Caco-2 (cell line): ENCODE measurements at regions not wholly inside any gene's neighbourhood (a gene's known extent, or its start where the extent isn't known, plus 50 kb on each side); places are given as distances from the start of the nearest gene placed in this dataset.

Source experiments
- BruUV-seq: library from RNA; stranded (reverse); fragments of 400-500 nt; replicated peaks from 2 replicates; lab custom pipeline; 2021; lab: Mats Ljungman, UMichigan
- CTCF ChIA-PET: fragments of 300-600 bp; sonication (Branson Sonifier 250); formaldehyde crosslinking; loops from one replicate; lab custom pipeline; 2022; ENCODE audit warnings: antibody characterized with exemption; lab: Charles Lee
- POLR2A ChIA-PET: fragments of 300-600 bp; sonication (Branson Sonifier 250); formaldehyde crosslinking; loops from one replicate; lab custom pipeline; 2022; ENCODE audit warnings: antibody characterized with exemption; lab: Charles Lee
- DNase-seq, 2 experiments: peaks; one replicate each; pipeline versions ENCODE4 v3.0.0 to v3.0.0-alpha.2; 2020 to 2022
- H3K27me3 ChIP-seq: replicated peaks from 2 replicates; pipeline ENCODE4 v1.6.0; 2011; ENCODE audit warnings: low read length; ENCODE audit not compliant: control insufficient read depth, insufficient read depth
- H3K36me3 ChIP-seq: 2 replicates; pipeline ENCODE4 v1.5.1; 2011; ENCODE audit warnings: low read length; ENCODE audit not compliant: control insufficient read depth, insufficient read depth
- H3K4me1 ChIP-seq: fragments of 250-450 bp; sonication (Bioruptor Pico); 2 replicates; pipeline ENCODE4 v1.5.1; 2020; ENCODE audit warnings: mild to moderate bottlenecking
- H3K4me3 ChIP-seq: 2 replicates; pipeline ENCODE4 v1.5.1; 2011; ENCODE audit warnings: low read depth, mild to moderate bottlenecking, control low read depth, low read length
- H3K9me3 ChIP-seq: fragments of 250-450 bp; sonication (Bioruptor Pico); 2 replicates; pipeline ENCODE4 v1.5.1; 2020; ENCODE audit warnings: mild to moderate bottlenecking, moderate library complexity
- H3K27ac Mint-ChIP-seq: one replicate; pipeline ENCODE4 v1.8.0; 2022; ENCODE audit warnings: mixed read lengths; ENCODE audit not compliant: unreplicated experiment
- H3K27me3 Mint-ChIP-seq: one replicate; pipeline ENCODE4 v1.8.0; 2022; ENCODE audit warnings: mixed read lengths; ENCODE audit not compliant: insufficient read depth, unreplicated experiment
- H3K36me3 Mint-ChIP-seq: one replicate; pipeline ENCODE4 v1.8.0; 2022; ENCODE audit warnings: mild to moderate bottlenecking, mixed read lengths; ENCODE audit not compliant: insufficient read depth, unreplicated experiment
- H3K4me1 Mint-ChIP-seq: one replicate; pipeline ENCODE4 v1.8.0; 2022; ENCODE audit warnings: low read depth, mixed read lengths; ENCODE audit not compliant: unreplicated experiment
- H3K4me3 Mint-ChIP-seq: one replicate; pipeline ENCODE4 v1.8.0; 2022; ENCODE audit warnings: mild to moderate bottlenecking, moderate library complexity, mixed read lengths; ENCODE audit not compliant: unreplicated experiment
- H3K9me3 Mint-ChIP-seq: one replicate; pipeline ENCODE4 v1.8.0; 2022; ENCODE audit warnings: mixed read lengths; ENCODE audit not compliant: unreplicated experiment
- CTCF ChIP-seq, 2 experiments: fragments of 200-600 bp in 1 of 2; IDR thresholded peaks; 1 replicate in 1 of 2; 2 replicates in 1 of 2; pipeline versions ENCODE4 v1.5.1 to v1.8.0; 2011 to 2022; ENCODE audit warnings: antibody characterized with exemption in 1 of 2, control low read depth in 1 of 2, inconsistent platforms in 1 of 2, low read depth in 1 of 2, low read length in 1 of 2, mild to moderate bottlenecking in 1 of 2, moderate library complexity in 1 of 2; ENCODE audit not compliant: insufficient read depth in 1 of 2, severe bottlenecking in 1 of 2, unreplicated experiment in 1 of 2
- intact Hi-C: fragments of 100-400 bp; cut with micrococcal nuclease; formaldehyde crosslinking; loops from one replicate; pipeline ENCODE4 v1.10.0; 2022; ENCODE audit not compliant: unreplicated experiment

DNA sequence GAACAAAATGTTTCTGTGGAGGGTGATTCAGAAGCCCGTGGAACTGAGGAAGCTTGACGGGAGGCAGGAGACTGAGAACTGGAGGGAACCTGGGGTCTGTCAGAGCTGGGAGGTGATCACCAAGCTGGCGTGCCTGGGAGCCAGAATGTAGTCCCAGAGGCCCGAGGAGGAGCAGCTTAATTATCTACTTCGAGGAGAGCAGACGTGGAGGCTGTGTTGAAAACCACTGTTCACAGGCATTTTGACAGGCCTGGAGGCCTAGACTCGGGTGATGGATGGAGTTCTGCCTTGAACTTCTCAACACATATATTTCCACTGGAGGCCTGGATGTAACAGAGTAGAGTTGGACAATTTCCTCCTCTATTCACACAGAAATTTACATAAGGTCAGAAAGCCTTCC is 177.7 kb upstream of the SALL1 start:
- Histone ChIP-seq H3K4me3 (no peak overlapping the region), H3K27me3 (no peaks in the 10 kb centered on the region), H3K4me1 (no peaks in the 10 kb centered on the region), H3K9me3 (no peaks in the 10 kb centered on the region; the same call in 1 of the 2 replicates), H3K36me3 (no peaks in the 10 kb centered on the region)
- no peak overlapping the region for H3K4me3 Mint-ChIP-seq
- no peaks in the 10 kb centered on the region for H3K36me3 Mint-ChIP-seq
- TF ChIP-seq CTCF (IDR thresholded peaks at IDR 0.05; ENCODE audit: insufficient read depth in 1 of 2, low read depth in 1 of 2, low read length in 1 of 2, severe bottlenecking in 1 of 2, unreplicated experiment in 1 of 2), result no peak
- no peaks in the 10 kb centered on the region for H3K4me1 Mint-ChIP-seq
- no TSS peak for BruUV-seq
- no peak for DNase-seq
- intact Hi-C loops, result no loop called here
- POLR2A ChIA-PET, result no interaction called here
- H3K9me3 Mint-ChIP-seq, result peaks cover 12% of the 10 kb centered on the region
- CTCF ChIA-PET, result no interaction called here
- H3K27ac Mint-ChIP-seq, result no peak overlapping the region
- H3K27me3 Mint-ChIP-seq, result peaks cover 12% of the 10 kb centered on the region

DNA sequence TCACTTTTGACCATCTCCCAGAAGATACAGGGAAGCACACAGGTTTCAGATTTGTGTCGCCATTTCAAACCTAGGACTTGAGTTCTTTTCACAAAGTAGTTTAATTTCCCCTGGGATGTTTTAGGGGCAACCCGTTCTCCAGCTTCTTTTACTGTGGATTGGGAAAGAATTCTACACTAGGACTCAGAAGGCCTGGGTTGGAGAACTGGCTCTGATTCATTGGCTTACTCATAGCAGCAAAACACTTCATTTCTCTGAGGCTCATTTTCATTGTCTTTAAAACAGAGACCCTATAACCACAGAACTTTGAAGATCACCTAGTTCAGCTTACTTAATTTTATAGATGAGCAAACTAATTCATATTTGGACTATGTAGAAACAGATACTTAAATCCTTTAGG is 175.9 kb upstream of the SALL1 start:
- Histone ChIP-seq H3K36me3 (no peaks in the 10 kb centered on the region), H3K9me3 (no peaks in the 10 kb centered on the region; the same call in 1 of the 2 replicates), H3K4me3 (no peak overlapping the region), H3K4me1 (no peaks in the 10 kb centered on the region), H3K27me3 (no peaks in the 10 kb centered on the region)
- no peaks in the 10 kb centered on the region for H3K36me3 Mint-ChIP-seq
- POLR2A ChIA-PET, result no interaction called here
- BruUV-seq, result no TSS peak
- TF ChIP-seq CTCF (IDR thresholded peaks at IDR 0.05; ENCODE audit: insufficient read depth in 1 of 2, low read depth in 1 of 2, low read length in 1 of 2, severe bottlenecking in 1 of 2, unreplicated experiment in 1 of 2), result no peak
- CTCF ChIA-PET, result no interaction called here
- no peak overlapping the region for H3K4me3 Mint-ChIP-seq
- peaks cover 12% of the 10 kb centered on the region for H3K9me3 Mint-ChIP-seq
- intact Hi-C loops, result no loop called here
- H3K4me1 Mint-ChIP-seq, result no peaks in the 10 kb centered on the region
- H3K27ac Mint-ChIP-seq, result no peak overlapping the region
- H3K27me3 Mint-ChIP-seq, result peaks cover 9% of the 10 kb centered on the region
- DNase-seq, result no peak

GRCh38 chr16:51326131-51326856 is 175.2 kb upstream of the SALL1 start:
- Mint-ChIP-seq H3K27ac (no peak overlapping the region), H3K4me3 (no peak overlapping the region), H3K4me1 (no peaks in the 10 kb centered on the region), H3K9me3 (peaks cover 8% of the 10 kb centered on the region), H3K27me3 (peaks cover 9% of the 10 kb centered on the region), H3K36me3 (no peaks in the 10 kb centered on the region)
- no peak for DNase-seq
- ChIA-PET POLR2A (no interaction called here), CTCF (no interaction called here)
- H3K36me3 ChIP-seq, result no peaks in the 10 kb centered on the region
- no peaks in the 10 kb centered on the region for H3K4me1 ChIP-seq
- intact Hi-C loops, result no loop called here
- BruUV-seq, result no TSS peak
- H3K9me3 ChIP-seq, result no peaks in the 10 kb centered on the region; the same call in 1 of the 2 replicates
- no peaks in the 10 kb centered on the region for H3K27me3 ChIP-seq
- TF ChIP-seq CTCF (IDR thresholded peaks at IDR 0.05; ENCODE audit: insufficient read depth in 1 of 2, low read depth in 1 of 2, low read length in 1 of 2, severe bottlenecking in 1 of 2, unreplicated experiment in 1 of 2), result no peak
- no peak overlapping the region for H3K4me3 ChIP-seq
